ENCODE measurements at regions not wholly inside any gene's neighbourhood (a gene's known extent, or its start where the extent isn't known, plus 50 kb on each side); places are given as distances from the start of the nearest gene placed in this dataset.

DNA sequence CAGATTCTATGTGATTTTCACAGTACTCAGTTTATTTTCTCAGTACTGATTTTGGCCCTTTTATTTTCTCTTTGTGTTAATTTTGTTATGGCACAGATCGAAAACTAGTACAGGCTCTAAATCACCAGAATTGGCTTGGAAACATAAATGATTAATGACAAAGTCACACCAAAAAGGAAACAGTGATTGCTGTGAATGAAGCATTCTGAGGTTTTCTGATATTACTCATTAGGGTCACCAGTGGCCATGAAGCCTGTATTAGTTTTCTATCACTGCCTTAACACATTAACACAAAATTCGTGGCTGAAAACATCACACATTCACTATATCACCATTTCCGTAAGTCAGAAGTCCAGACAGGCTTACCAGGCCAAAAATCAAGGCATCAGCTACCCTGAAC is 343.0 kb upstream of the THRB start:
- no peak for TF ChIP-seq POLR2A (IDR thresholded peaks at IDR 0.05; ENCODE audit: low read depth, low read length)
- TF ChIP-seq, protein P1, sequence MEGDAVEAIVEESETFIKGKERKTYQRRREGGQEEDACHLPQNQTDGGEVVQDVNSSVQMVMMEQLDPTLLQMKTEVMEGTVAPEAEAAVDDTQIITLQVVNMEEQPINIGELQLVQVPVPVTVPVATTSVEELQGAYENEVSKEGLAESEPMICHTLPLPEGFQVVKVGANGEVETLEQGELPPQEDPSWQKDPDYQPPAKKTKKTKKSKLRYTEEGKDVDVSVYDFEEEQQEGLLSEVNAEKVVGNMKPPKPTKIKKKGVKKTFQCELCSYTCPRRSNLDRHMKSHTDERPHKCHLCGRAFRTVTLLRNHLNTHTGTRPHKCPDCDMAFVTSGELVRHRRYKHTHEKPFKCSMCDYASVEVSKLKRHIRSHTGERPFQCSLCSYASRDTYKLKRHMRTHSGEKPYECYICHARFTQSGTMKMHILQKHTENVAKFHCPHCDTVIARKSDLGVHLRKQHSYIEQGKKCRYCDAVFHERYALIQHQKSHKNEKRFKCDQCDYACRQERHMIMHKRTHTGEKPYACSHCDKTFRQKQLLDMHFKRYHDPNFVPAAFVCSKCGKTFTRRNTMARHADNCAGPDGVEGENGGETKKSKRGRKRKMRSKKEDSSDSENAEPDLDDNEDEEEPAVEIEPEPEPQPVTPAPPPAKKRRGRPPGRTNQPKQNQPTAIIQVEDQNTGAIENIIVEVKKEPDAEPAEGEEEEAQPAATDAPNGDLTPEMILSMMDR (conservative IDR thresholded peaks at IDR 0.05; ENCODE audit: low read depth, low read length): no peak
- no peak for TF ChIP-seq SMC3 (IDR thresholded peaks at IDR 0.05; ENCODE audit: low read depth, low read length)
